GM12891 (cell line): ENCODE measurements at regions not wholly inside any gene's neighbourhood (a gene's known extent, or its start where the extent isn't known, plus 50 kb on each side); places are given as distances from the start of the nearest gene placed in this dataset.

Experiments
- DNase-seq: peaks from one replicate; pipeline ENCODE4 v3.0.0; 2011; ENCODE audit warnings: low spot score; ENCODE audit not compliant: insufficient read length
- FAIRE-seq: peaks from 2 replicates; lab custom pipeline; 2011; peaks lifted over from hg19 to GRCh38; lab: Jason Lieb, UNC
- PAX5 ChIP-seq: IDR thresholded peaks from 2 replicates; pipeline ENCODE4 v1.6.1; 2011; ENCODE audit warnings: low read length, moderate library complexity, mild to moderate bottlenecking; ENCODE audit not compliant: insufficient read depth, severe bottlenecking
- POLR2A ChIP-seq: IDR thresholded peaks from 2 replicates; pipeline ENCODE4 v1.6.1; 2011; ENCODE audit warnings: low read depth, low read length, control low read depth
- POLR2AphosphoS5 ChIP-seq: IDR thresholded peaks from 2 replicates; pipeline ENCODE4 v1.6.1; 2011; ENCODE audit warnings: low read depth, low read length, control low read depth
- POU2F2 ChIP-seq: IDR thresholded peaks from 2 replicates; pipeline ENCODE4 v1.6.1; 2011; ENCODE audit warnings: low read depth, mild to moderate bottlenecking, control low read depth, low read length, moderate library complexity
- SPI1 ChIP-seq: IDR thresholded peaks from 2 replicates; pipeline ENCODE4 v1.6.1; 2011; ENCODE audit warnings: low read depth, low read length, control low read depth
- TAF1 ChIP-seq: IDR thresholded peaks from 2 replicates; pipeline ENCODE4 v1.6.1; 2011; ENCODE audit warnings: low read depth, low read length, control low read depth

GRCh38 chr1:60280819-60281218, 207.2 kb upstream of the C1orf87 start:
- no peak for TF ChIP-seq POU2F2
- TF ChIP-seq TAF1: no peak
- TF ChIP-seq SPI1: no peak
- TF ChIP-seq PAX5: no peak
- no peak for TF ChIP-seq POLR2AphosphoS5
- no peak for TF ChIP-seq POLR2A
- FAIRE-seq: no peak
- no peak for DNase-seq

- no peak for FAIRE-seq
- no peak for TF ChIP-seq SPI1
- no peak for TF ChIP-seq POLR2AphosphoS5
- TF ChIP-seq POU2F2: no peak
- TF ChIP-seq PAX5: no peak
- TF ChIP-seq TAF1: no peak
- no peak for TF ChIP-seq POLR2A
- no peak for DNase-seq
Measured at GRCh38 chr1:60280256-60280655, 206.7 kb upstream of the C1orf87 start.

DNA sequence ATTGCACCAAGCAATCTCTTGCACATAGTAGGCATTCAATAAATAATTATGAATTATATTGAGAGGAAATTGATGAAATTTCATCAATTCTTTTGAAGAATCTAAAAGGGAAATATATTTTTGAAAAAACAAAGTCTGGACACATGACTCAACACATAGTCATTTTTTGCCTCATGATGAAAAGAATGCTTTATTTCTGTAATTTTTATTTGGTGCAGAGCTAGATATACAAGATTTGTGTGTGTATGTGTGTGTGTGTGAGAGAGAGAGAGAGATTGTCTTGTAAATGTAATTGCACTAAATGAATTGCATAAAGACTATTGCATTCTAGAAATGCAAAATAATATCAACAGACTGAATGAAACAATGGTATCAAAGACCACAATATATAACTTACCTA, 206.2 kb upstream of the C1orf87 start:
- FAIRE-seq: no peak

DNA sequence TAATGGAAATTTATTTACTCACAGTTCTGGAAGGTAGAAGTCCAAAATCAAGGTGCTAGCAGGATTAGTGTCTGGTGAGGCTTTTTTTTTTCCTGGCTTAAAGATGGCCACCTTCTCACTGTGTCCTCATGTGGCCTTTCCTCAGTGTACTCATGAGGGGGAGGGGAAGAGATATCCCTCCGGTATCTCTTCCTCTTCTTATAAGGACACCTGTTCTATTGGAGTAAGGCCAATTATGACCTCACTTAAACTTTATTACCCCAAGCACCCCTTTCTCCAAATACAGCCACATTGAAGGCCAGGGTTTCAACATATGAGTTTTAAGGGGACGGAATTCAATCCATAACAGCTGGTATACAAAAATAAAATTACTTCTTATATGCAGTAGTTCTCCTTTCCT, 203.7 kb upstream of the C1orf87 start:
- DNase-seq (no peak), FAIRE-seq (no peak)
- TF ChIP-seq TAF1 (no peak), POU2F2 (no peak), SPI1 (no peak), POLR2AphosphoS5 (no peak), PAX5 (no peak), POLR2A (no peak)

More for the DNA sequence above, 206.2 kb upstream of the C1orf87 start:
- no peak for TF ChIP-seq POLR2A
- no peak for TF ChIP-seq TAF1
- TF ChIP-seq POLR2AphosphoS5: no peak
- no peak for TF ChIP-seq SPI1
- TF ChIP-seq PAX5: no peak
- no peak for TF ChIP-seq POU2F2
- DNase-seq: no peak

DNA sequence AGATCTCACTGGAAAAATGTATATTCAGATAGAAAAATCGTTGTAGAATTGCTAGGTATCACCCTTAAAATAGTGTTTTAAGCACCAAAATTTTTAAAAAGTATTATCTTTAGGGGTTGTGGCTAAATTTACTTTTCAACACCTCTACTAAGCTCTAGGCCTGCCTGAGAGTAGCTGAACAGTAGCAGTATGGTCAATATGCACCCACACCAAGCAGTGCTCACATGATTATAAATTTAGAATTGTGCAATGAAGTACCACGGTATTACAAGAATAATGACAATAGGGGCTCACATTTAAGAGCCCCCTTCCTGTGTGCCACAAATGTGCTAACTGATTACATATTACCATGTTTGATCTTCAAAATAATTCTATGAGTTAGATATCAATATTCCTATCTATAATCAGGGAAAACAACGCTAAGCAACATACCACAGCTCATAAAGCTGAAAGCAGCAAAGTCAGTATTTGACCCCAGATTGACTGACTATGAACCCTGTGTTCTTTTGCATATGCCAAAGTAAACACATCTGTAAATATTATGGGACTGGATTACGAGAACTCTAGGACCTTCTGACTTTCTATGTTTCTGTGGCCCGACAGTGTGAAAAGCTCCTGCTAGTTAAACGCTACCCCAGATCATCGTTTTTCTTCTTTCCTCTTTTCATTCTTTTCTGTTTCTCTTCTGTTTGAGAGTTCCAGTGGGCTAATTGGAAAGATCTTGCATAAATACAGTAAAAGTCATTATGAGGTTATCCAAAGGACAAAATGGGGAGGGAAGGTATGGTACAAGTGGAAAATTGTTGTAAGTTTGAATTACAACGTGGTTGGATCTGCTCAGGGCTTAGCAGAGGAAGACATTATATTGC, 201.1 kb upstream of the C1orf87 start:
- DNase-seq (no peak), FAIRE-seq (no peak)
- no peak for TF ChIP-seq PAX5
- TF ChIP-seq POLR2A: no peak
- TF ChIP-seq POLR2AphosphoS5: no peak
- no peak for TF ChIP-seq TAF1
- TF ChIP-seq SPI1: no peak
- no peak for TF ChIP-seq POU2F2

GRCh38 chr1:60273185-60273584, 199.6 kb upstream of the C1orf87 start:
- DNase-seq (no peak), FAIRE-seq (no peak)
- TF ChIP-seq TAF1 (no peak), POLR2AphosphoS5 (no peak), SPI1 (no peak), POLR2A (no peak), POU2F2 (no peak), PAX5 (no peak)

DNA sequence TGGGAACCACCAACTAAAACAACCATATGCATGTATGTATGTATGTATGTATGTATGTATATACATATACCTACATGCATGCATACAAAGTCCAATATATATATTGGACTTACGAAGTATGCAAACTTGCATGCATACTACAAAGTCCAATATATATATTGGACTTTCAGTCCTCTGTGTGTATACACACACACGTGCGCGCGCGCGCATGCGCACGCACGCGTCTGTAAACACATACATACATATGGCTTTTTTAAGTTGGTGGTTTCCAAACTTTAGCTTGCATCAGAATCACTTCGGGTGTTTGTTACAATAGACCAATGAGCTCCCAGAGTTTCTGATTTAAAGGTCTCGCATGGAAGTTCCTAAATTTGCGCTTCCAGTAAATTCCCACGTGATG, 197.5 kb upstream of the C1orf87 start:
- TF ChIP-seq SPI1 (no peak), TAF1 (no peak), POU2F2 (no peak), POLR2AphosphoS5 (no peak), POLR2A (no peak), PAX5 (no peak)
- no peak for DNase-seq
- FAIRE-seq: no peak

- TF ChIP-seq POLR2AphosphoS5 (no peak), POU2F2 (no peak), POLR2A (no peak), TAF1 (no peak), PAX5 (no peak), SPI1 (no peak)
- FAIRE-seq (no peak), DNase-seq (no peak)
Measured at GRCh38 chr1:60268451-60268850, 194.9 kb upstream of the C1orf87 start.
